Neuronal stem cell (in vitro differentiated cells): ENCODE measurements at regions not wholly inside any gene's neighbourhood (a gene's known extent, or its start where the extent isn't known, plus 50 kb on each side); places are given as distances from the start of the nearest gene placed in this dataset.
"Not testable (repeated sequence)": the region's sequence is repeated elsewhere in the genome, so short reads cannot be mapped to it uniquely, and the experiment has no call there.

ENCODE experiments used
- DNase-seq: peaks from one replicate; pipeline ENCODE4 v3.0.0-alpha.2; 2013; ENCODE audit warnings: low spot score
- H2AFZ ChIP-seq: one replicate; pipeline ENCODE4 v1.6.1; 2013; ENCODE audit warnings: mild to moderate bottlenecking, low read length, inconsistent platforms
- H2AK5ac ChIP-seq: 2 replicates; pipeline ENCODE4 v1.6.1; 2013; ENCODE audit warnings: low read depth, mild to moderate bottlenecking, inconsistent platforms, low read length, moderate library complexity, mixed read lengths
- H2BK120ac ChIP-seq: 2 replicates; pipeline ENCODE4 v1.6.1; 2013; ENCODE audit warnings: low read depth, mild to moderate bottlenecking, inconsistent platforms, low read length, moderate library complexity, mixed read lengths
- H2BK12ac ChIP-seq: one replicate; pipeline ENCODE4 v1.6.1; 2013; ENCODE audit warnings: low read length, inconsistent platforms
- H2BK15ac ChIP-seq: 2 replicates; pipeline ENCODE4 v1.6.1; 2013; ENCODE audit warnings: mild to moderate bottlenecking, low read length, inconsistent platforms, mixed read lengths
- H2BK5ac ChIP-seq: one replicate; pipeline ENCODE4 v1.6.1; 2013; ENCODE audit warnings: inconsistent platforms, mild to moderate bottlenecking, low read length, moderate library complexity
- H3K14ac ChIP-seq: one replicate; pipeline ENCODE4 v1.6.1; 2013; ENCODE audit warnings: low read length, inconsistent platforms
- H3K18ac ChIP-seq: 2 replicates; pipeline ENCODE4 v1.6.1; 2013; ENCODE audit warnings: low read length, inconsistent platforms
- H3K23ac ChIP-seq: 2 replicates; pipeline ENCODE4 v1.6.1; 2013; ENCODE audit warnings: low read depth, mild to moderate bottlenecking, mixed read lengths, low read length, inconsistent platforms; ENCODE audit not compliant: poor library complexity
- H3K27ac ChIP-seq: replicated peaks from 3 replicates; pipeline ENCODE4 v1.5.1; 2013; ENCODE audit warnings: low read length, inconsistent platforms
- H3K27me3 ChIP-seq, 3 experiments: 2 replicates each; pipeline ENCODE4 v1.6.1; 2013; ENCODE audit warnings: low read length in 3 of 3, mild to moderate bottlenecking in 2 of 3, inconsistent platforms in 1 of 3, low read depth in 1 of 3, mixed read lengths in 1 of 3, moderate library complexity in 1 of 3; ENCODE audit not compliant: control insufficient read depth in 3 of 3, insufficient read depth in 3 of 3
- H3K36me3 ChIP-seq, 2 donors: replicated peaks in 1 of 2; 2 replicates each; pipeline ENCODE4 v1.6.1; 2013; ENCODE audit warnings: low read length in 2 of 2; ENCODE audit not compliant: control insufficient read depth in 2 of 2, insufficient read depth in 2 of 2
- H3K4ac ChIP-seq: 2 replicates; pipeline ENCODE4 v1.6.1; 2013; ENCODE audit warnings: inconsistent platforms, mild to moderate bottlenecking, low read length, moderate library complexity
- H3K4me1 ChIP-seq, 2 donors: 1 replicate in 1 of 2; 2 replicates in 1 of 2; pipeline ENCODE4 v1.6.1; 2013; ENCODE audit warnings: low read length in 2 of 2, low read depth in 1 of 2; ENCODE audit not compliant: control insufficient read depth in 2 of 2, insufficient read depth in 1 of 2
- H3K4me2 ChIP-seq: one replicate; pipeline ENCODE4 v1.6.1; 2013; ENCODE audit warnings: mild to moderate bottlenecking, low read length, inconsistent platforms; ENCODE audit not compliant: insufficient read depth, poor library complexity, severe bottlenecking
- H3K4me3 ChIP-seq, 2 donors: 2 replicates each; pipeline ENCODE4 v1.5.1; 2013; ENCODE audit warnings: low read length in 2 of 2, mild to moderate bottlenecking in 2 of 2, inconsistent platforms in 1 of 2, moderate library complexity in 1 of 2
- H3K79me1 ChIP-seq: one replicate; pipeline ENCODE4 v1.6.1; 2013; ENCODE audit warnings: low read depth, mild to moderate bottlenecking, inconsistent platforms, low read length, moderate library complexity
- H3K9ac ChIP-seq: one replicate; pipeline ENCODE4 v1.6.1; 2013; ENCODE audit warnings: mild to moderate bottlenecking, low read depth, low read length, inconsistent platforms; ENCODE audit not compliant: poor library complexity
- H3K9me3 ChIP-seq, 2 donors: replicated peaks in 1 of 2; 2 replicates each; pipeline versions ENCODE3 to v1.6.1; 2013; ENCODE audit warnings: low read length in 2 of 2, mild to moderate bottlenecking in 2 of 2, inconsistent platforms in 1 of 2, low read depth in 1 of 2, mixed read lengths in 1 of 2, moderate library complexity in 1 of 2; ENCODE audit not compliant: control insufficient read depth in 2 of 2, insufficient read depth in 1 of 2
- H4K8ac ChIP-seq: one replicate; pipeline ENCODE4 v1.6.1; 2013; ENCODE audit warnings: low read depth, mild to moderate bottlenecking, inconsistent platforms, low read length, moderate library complexity
- H4K91ac ChIP-seq: one replicate; pipeline ENCODE4 v1.6.1; 2013; ENCODE audit warnings: low read length, low read depth, mild to moderate bottlenecking, inconsistent platforms; ENCODE audit not compliant: poor library complexity
- WGBS, 2 donors: extraction: QIAGEN DNeasy Blood & Tissue Kit; methylation state at CpG; one replicate each; pipeline ENCODE4 v1.1.7; 2013; ENCODE audit warnings: missing lambda C conversion rate in 2 of 2, mixed read lengths in 1 of 2; ENCODE audit not compliant: insufficient read length in 2 of 2, insufficient replicate concordance in 1 of 2; ENCODE audit errors: extremely low coverage in 2 of 2; 5-methylcytosine and 5-hydroxymethylcytosine counted together

DNA sequence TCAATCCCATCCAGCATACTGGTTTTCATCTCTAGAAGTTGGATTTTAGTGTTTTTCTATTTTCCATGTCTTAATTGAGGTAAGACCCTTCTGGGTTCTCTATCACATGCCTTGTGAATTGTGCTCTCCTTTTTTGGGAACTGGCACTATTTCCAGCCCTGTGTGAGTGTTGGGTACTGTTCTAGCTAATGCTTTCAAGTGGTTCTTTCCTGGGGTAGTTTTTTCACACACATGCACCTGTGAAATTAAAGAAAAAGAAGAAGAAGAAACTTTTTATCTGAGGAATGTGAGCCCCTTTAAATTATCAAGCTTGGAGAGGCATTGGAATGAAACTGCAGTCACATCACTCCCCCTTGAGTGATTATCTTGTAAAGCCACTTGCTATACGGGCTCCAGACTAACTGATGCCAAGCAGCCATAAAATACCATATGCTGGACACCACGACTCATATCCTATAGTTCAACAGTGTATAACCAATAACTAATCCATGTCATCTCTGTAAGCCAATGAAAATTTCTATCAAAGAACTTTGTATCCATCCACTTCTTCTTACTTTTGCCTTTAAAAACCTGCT, 102.4 kb downstream of the FAM72B start:
- WGBS, 2 donors: no CpG with 5 or more reads among the region's 2 CpGs
- H3K4me2 ChIP-seq, H3K4me1 ChIP-seq, H3K9me3 ChIP-seq, H3K14ac ChIP-seq, H3K27me3 ChIP-seq, H3K18ac ChIP-seq, H2BK5ac ChIP-seq, H3K23ac ChIP-seq, H3K36me3 ChIP-seq, H3K27ac ChIP-seq, H4K8ac ChIP-seq, H3K4ac ChIP-seq, H2BK12ac ChIP-seq, H3K79me1 ChIP-seq, H2BK15ac ChIP-seq, DNase-seq, H3K9ac ChIP-seq, H3K4me3 ChIP-seq, H4K91ac ChIP-seq, H2BK120ac ChIP-seq, H2AK5ac ChIP-seq, H2AFZ ChIP-seq: not testable (repeated sequence)

DNA sequence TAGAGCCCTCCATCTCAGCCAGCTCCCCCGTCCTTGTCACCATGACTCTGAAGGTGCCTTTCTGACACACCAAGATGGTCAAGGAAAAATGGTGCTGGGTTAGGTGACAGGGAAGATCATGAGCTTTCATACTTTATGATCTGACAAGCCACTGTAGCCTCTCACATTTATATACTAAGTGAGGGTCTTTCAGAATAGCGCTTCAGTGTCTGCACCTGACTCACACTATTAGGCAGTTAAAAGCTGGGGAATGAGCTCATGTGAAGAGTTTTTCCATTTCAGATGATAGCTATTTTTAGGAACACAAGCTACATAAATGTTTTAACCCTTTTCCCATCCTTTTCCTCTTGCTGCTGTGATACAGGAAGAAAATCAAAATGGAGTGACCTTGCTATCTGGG, 101.1 kb downstream of the FAM72B start:
- H3K18ac ChIP-seq, H3K9ac ChIP-seq, H4K91ac ChIP-seq, H2BK120ac ChIP-seq, H2BK5ac ChIP-seq, H3K4me3 ChIP-seq, H2BK15ac ChIP-seq, H3K27me3 ChIP-seq, H3K4me2 ChIP-seq, H2AFZ ChIP-seq, H3K27ac ChIP-seq, DNase-seq, H2BK12ac ChIP-seq, H2AK5ac ChIP-seq, H4K8ac ChIP-seq, H3K79me1 ChIP-seq, H3K9me3 ChIP-seq, H3K4ac ChIP-seq, H3K23ac ChIP-seq, H3K14ac ChIP-seq, H3K4me1 ChIP-seq, H3K36me3 ChIP-seq: not testable (repeated sequence)
- WGBS, 2 donors: no CpG with 5 or more reads among the region's 2 CpGs

DNA sequence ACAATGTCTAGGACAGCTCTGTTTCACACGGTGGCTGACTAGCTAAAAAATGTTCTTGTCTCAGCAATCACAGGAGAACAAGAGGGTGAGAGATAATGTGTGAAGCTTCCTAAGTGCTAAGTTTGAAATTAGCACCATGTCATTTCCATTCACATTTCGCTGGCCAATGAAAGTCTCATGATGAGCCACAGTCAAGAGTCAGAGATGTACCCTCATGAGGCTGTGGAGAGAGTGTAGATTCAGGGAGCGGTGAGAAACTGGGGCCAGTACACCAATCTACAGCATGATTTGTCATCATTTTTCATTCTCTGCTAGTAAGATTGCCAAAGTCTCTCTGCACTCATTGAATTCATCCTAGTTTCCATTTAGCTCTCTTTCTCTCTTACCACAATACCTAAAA, 97.9 kb downstream of the FAM72B start:
- not testable (repeated sequence) for H2BK120ac ChIP-seq, H3K4me3 ChIP-seq, H2BK12ac ChIP-seq, H3K18ac ChIP-seq, H3K4me1 ChIP-seq, H4K8ac ChIP-seq, H3K27ac ChIP-seq, H3K4ac ChIP-seq, H2BK15ac ChIP-seq, H2BK5ac ChIP-seq, H2AFZ ChIP-seq, H3K14ac ChIP-seq, H4K91ac ChIP-seq, H3K23ac ChIP-seq, H3K27me3 ChIP-seq, H3K36me3 ChIP-seq, H3K79me1 ChIP-seq, H3K9ac ChIP-seq, H2AK5ac ChIP-seq, H3K4me2 ChIP-seq, H3K9me3 ChIP-seq, DNase-seq
- WGBS, 2 donors: no CpG with 5 or more reads among the region's 3 CpGs

DNA sequence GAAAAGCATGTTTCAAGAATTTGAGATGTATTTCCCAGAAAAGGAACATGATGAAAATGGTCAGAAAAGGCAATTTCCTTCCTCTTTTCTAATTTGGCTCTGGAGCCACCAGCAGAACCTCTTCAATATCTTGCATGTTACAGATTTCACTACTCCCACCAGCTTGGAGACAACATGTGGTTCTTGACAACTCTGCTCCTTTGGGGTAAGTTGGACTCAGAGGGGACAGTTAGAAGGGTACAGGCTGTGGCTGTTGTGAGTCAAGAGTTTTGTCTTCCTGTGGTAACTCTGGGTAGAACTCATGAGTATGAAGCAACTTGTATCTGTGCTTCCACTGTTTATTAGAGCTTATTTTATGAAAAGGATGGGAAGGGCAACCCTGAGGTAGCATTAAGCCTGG, 96.9 kb downstream of the FAM72B start:
- not testable (repeated sequence) for H3K23ac ChIP-seq, H3K14ac ChIP-seq, H3K18ac ChIP-seq, H3K9me3 ChIP-seq, H4K8ac ChIP-seq, H2AFZ ChIP-seq, H2AK5ac ChIP-seq, H3K9ac ChIP-seq, H3K4ac ChIP-seq, H3K79me1 ChIP-seq, H3K4me1 ChIP-seq, H2BK15ac ChIP-seq, H2BK5ac ChIP-seq, H3K27ac ChIP-seq, H3K4me2 ChIP-seq, H2BK120ac ChIP-seq, H4K91ac ChIP-seq, H3K4me3 ChIP-seq, H3K36me3 ChIP-seq, DNase-seq, H2BK12ac ChIP-seq, H3K27me3 ChIP-seq
